ENCODE measurements at regions not wholly inside any gene's neighbourhood (a gene's known extent, or its start where the extent isn't known, plus 50 kb on each side); places are given as distances from the start of the nearest gene placed in this dataset.

GRCh38 chr12:83476695-83477690 is 790.3 kb downstream of the TMTC2 start (continued):
- no peak for TF ChIP-seq ZNF660 (tag by site-specific recombination; IDR thresholded peaks at IDR 0.05)
- no peak for TF ChIP-seq ZNF747 (tag by site-specific recombination; IDR thresholded peaks at IDR 0.05)
- no peak for TF ChIP-seq ZNF488 (tag by site-specific recombination; IDR thresholded peaks at IDR 0.05)
- TF ChIP-seq ZNF174 (tag by site-specific recombination; IDR thresholded peaks at IDR 0.05) = no peak
- no peak for TF ChIP-seq ZNF624 (tag by site-specific recombination; IDR thresholded peaks at IDR 0.05)

- CTCF ChIA-PET = no interaction called here
- no peaks in the 10 kb centered on the region for H3K9me3 ChIP-seq (ENCODE audit: control insufficient read depth, insufficient read depth, low read depth, low read length)
- no peak for TF ChIP-seq ZNF202 (tag by site-specific recombination; IDR thresholded peaks at IDR 0.05; ENCODE audit: borderline replicate concordance)
- no peak for TF ChIP-seq REST (tag by site-specific recombination; IDR thresholded peaks at IDR 0.05)
- no peak for TF ChIP-seq ZNF488 (tag by site-specific recombination; IDR thresholded peaks at IDR 0.05)
- no peak for TF ChIP-seq ZSCAN30 (tag by site-specific recombination; IDR thresholded peaks at IDR 0.05)
- H3K36me3 ChIP-seq (ENCODE audit: control insufficient read depth in 2 of 2, insufficient read depth in 1 of 2, low read length in 2 of 2) = no peaks in the 10 kb centered on the region
- POLR2A ChIA-PET = no interaction called here
- H3K4me1 ChIP-seq (ENCODE audit: control insufficient read depth, insufficient read depth, low read length) = no peaks in the 10 kb centered on the region
- H3K4me3 ChIP-seq (ENCODE audit: low read depth, low read length) = no peak overlapping the region
- H3K27ac ChIP-seq (ENCODE audit: extremely low read depth, low read depth, low read length) = no peak overlapping the region
Observed at GRCh38 chr12:83476006-83476405, 789.3 kb downstream of the TMTC2 start.

- H3K27ac ChIP-seq (ENCODE audit: extremely low read depth, low read depth, low read length) = no peak overlapping the region
- ChIA-PET CTCF (no interaction called here), POLR2A (no interaction called here)
- TF ChIP-seq ZNF768 (tag by site-specific recombination; IDR thresholded peaks at IDR 0.05) = no peak
- no peak for TF ChIP-seq ZNF830 (tag by site-specific recombination; IDR thresholded peaks at IDR 0.05; ENCODE audit: low read depth)
- no peak for TF ChIP-seq ZNF37A (tag by site-specific recombination; IDR thresholded peaks at IDR 0.05)
- TF ChIP-seq ATF2 (tag by site-specific recombination; IDR thresholded peaks at IDR 0.05; ENCODE audit: low read depth) = no peak
- no peak for TF ChIP-seq ZNF776 (tag by site-specific recombination; IDR thresholded peaks at IDR 0.05; ENCODE audit: borderline replicate concordance)
- TF ChIP-seq ZNF692 (tag by site-specific recombination; IDR thresholded peaks at IDR 0.05) = no peak
- no peak for TF ChIP-seq ZNF639 (tag by site-specific recombination; IDR thresholded peaks at IDR 0.05)
- TF ChIP-seq RBAK (tag by site-specific recombination; IDR thresholded peaks at IDR 0.05) = no peak
- no peak for TF ChIP-seq GLIS2 (tag by site-specific recombination; IDR thresholded peaks at IDR 0.05)
- no peak for TF ChIP-seq WT1 (tag by site-specific recombination; IDR thresholded peaks at IDR 0.05)
- TF ChIP-seq ZFP37 (tag by site-specific recombination; IDR thresholded peaks at IDR 0.05) = no peak
Observed at GRCh38 chr12:83474369-83474768, 787.7 kb downstream of the TMTC2 start.

More at GRCh38 chr12:83474369-83474768, 787.7 kb downstream of the TMTC2 start:
- Histone ChIP-seq H3K36me3 (ENCODE audit: control insufficient read depth in 2 of 2, insufficient read depth in 1 of 2, low read length in 2 of 2) (no peaks in the 10 kb centered on the region), H3K4me1 (ENCODE audit: control insufficient read depth, insufficient read depth, low read length) (no peaks in the 10 kb centered on the region), H3K9me3 (ENCODE audit: control insufficient read depth, insufficient read depth, low read depth, low read length) (no peaks in the 10 kb centered on the region), H3K4me3 (ENCODE audit: low read depth, low read length) (no peak overlapping the region)
